ENCODE measurements at regions not wholly inside any gene's neighbourhood (a gene's known extent, or its start where the extent isn't known, plus 50 kb on each side); places are given as distances from the start of the nearest gene placed in this dataset.
"Not testable (repeated sequence)": the region's sequence is repeated elsewhere in the genome, so short reads cannot be mapped to it uniquely, and the experiment has no call there.

DNA sequence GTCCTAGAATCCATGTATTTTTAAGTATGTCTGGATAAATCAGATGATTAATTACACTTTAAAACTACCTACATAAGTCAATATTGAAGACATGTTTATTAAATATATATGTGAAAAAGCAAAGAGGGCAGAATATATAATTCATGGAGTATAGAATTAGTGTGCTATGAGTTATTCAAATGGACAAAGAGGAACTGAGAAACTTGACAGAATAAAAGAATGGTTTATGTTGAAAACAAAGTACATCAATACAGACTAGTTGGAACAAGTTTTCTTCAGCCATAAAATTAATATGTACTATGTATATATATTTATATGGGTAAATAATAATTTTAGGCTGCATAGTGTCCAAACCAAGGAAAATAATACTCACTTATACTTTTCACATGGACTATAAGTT lies 173.5 kb downstream of the NPFFR2 start:
- Histone ChIP-seq H3K36me3 (ENCODE audit: control insufficient read depth in 2 of 2, insufficient read depth in 2 of 2, low read length in 1 of 2) (no peaks in the 10 kb centered on the region), H3K4me3 (ENCODE audit: low read length in 2 of 2) (no peak overlapping the region), H3K4me1 (ENCODE audit: control insufficient read depth in 2 of 2, insufficient read depth in 2 of 2, low read length in 2 of 2) (no peaks in the 10 kb centered on the region), H3K27ac (ENCODE audit: low read depth in 1 of 2, low read length in 1 of 2) (no peak overlapping the region), H3K27me3 (ENCODE audit: control insufficient read depth in 2 of 2, insufficient read depth in 1 of 2, low read length in 1 of 2) (no peaks in the 10 kb centered on the region), H3K9me3 (ENCODE audit: control insufficient read depth in 2 of 2, insufficient read depth in 1 of 2, low read length in 1 of 2) (no peaks in the 10 kb centered on the region)
- DNase-seq (ENCODE audit: low read depth in 6 of 9, low spot score in 9 of 9) = no peak

DNA sequence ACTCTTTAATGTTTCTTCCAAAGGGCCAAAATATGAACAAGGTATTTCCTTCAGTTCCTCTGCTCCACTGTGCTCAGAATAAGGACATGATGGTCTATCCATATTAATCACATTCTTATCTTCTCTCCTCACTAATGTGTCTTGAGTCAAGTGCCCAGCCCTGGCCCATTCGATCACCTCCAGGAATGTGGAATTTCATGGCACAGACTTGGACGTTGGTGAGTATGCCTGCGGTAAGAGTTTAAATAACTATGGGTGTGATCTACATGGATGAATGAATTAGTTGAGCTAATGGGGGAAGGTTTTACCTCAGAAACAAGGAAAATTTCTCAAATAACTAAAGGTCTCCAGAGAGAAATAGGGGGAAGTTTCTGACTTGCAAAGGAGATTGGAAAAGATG lies 174.0 kb downstream of the NPFFR2 start:
- no peaks in the 10 kb centered on the region for H3K27me3 ChIP-seq (ENCODE audit: control insufficient read depth in 2 of 2, insufficient read depth in 1 of 2, low read length in 1 of 2)
- H3K9me3 ChIP-seq (ENCODE audit: control insufficient read depth in 2 of 2, insufficient read depth in 1 of 2, low read length in 1 of 2) = no peaks in the 10 kb centered on the region
- WGBS = 91% methylated on average over 3 of the region's 3 CpGs
- H3K36me3 ChIP-seq (ENCODE audit: control insufficient read depth in 2 of 2, insufficient read depth in 2 of 2, low read length in 1 of 2) = no peaks in the 10 kb centered on the region
- H3K4me3 ChIP-seq (ENCODE audit: low read length in 2 of 2) = no peak overlapping the region
- no peak overlapping the region for H3K27ac ChIP-seq (ENCODE audit: low read depth in 1 of 2, low read length in 1 of 2)
- no peaks in the 10 kb centered on the region for H3K4me1 ChIP-seq (ENCODE audit: control insufficient read depth in 2 of 2, insufficient read depth in 2 of 2, low read length in 2 of 2)
- no peak for DNase-seq (ENCODE audit: low read depth in 6 of 9, low spot score in 9 of 9)

DNA sequence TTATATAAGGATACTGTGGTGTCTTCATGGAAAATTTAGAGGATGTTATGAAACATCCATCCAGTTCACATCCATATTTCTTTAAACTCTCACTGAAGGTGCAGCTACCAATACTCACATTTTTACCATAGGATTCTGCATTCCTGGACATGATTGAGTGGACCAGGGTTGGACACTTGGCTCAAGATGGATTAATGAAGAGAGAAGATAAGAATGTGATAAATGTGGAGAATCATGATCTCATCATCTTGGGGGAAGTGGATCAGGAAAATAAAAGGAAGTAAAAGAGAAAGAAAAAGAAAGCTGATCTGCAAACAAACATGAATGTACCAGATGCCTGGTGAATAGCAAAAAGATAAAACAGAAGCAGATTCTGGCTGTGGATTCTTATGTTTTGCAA lies 175.4 kb downstream of the NPFFR2 start:
- Histone ChIP-seq H3K27me3 (ENCODE audit: control insufficient read depth in 2 of 2, insufficient read depth in 1 of 2, low read length in 1 of 2) (no peaks in the 10 kb centered on the region), H3K4me3 (ENCODE audit: low read length in 2 of 2) (no peak overlapping the region), H3K4me1 (ENCODE audit: control insufficient read depth in 2 of 2, insufficient read depth in 2 of 2, low read length in 2 of 2) (no peaks in the 10 kb centered on the region), H3K9me3 (ENCODE audit: control insufficient read depth in 2 of 2, insufficient read depth in 1 of 2, low read length in 1 of 2) (no peaks in the 10 kb centered on the region), H3K36me3 (ENCODE audit: control insufficient read depth in 2 of 2, insufficient read depth in 2 of 2, low read length in 1 of 2) (no peaks in the 10 kb centered on the region), H3K27ac (ENCODE audit: low read depth in 1 of 2, low read length in 1 of 2) (no peak overlapping the region)
- DNase-seq (ENCODE audit: low read depth in 6 of 9, low spot score in 9 of 9) = no peak

DNA sequence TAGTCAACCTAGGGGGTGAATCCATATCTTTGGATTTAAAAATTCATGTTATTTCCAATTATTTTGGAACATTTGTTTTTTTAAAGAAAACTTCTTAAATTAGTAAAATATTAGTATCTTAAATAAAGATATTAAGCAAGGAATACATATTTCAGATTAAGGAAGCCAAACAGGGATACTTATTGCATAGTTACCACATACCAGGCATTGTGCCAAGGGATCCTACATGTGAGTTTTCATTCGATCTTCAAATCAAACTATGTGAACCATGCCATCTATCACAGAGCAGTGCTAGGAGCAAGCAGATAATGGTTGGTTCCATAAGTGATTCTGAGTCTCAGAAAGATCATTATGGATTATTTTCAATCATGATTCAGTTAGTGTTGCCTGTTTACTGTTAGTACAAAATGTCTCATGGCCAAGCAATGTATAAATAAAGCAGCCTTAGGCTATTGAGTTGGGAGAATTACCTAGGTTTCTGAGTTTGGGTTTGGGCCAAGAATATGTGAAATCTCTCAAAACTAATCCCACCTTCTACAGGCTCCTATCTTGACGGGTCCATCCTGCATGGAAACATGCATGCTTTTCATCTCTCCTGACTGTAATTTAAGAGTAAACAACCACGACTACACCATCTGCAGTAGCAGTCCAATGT lies 176.7 kb downstream of the NPFFR2 start:
- Histone ChIP-seq H3K27ac (ENCODE audit: low read depth in 1 of 2, low read length in 1 of 2) (no peak overlapping the region), H3K9me3 (ENCODE audit: control insufficient read depth in 2 of 2, insufficient read depth in 1 of 2, low read length in 1 of 2) (peaks cover 0 to 3% of the 10 kb centered on the region in 2 donors), H3K36me3 (ENCODE audit: control insufficient read depth in 2 of 2, insufficient read depth in 2 of 2, low read length in 1 of 2) (no peaks in the 10 kb centered on the region), H3K4me1 (ENCODE audit: control insufficient read depth in 2 of 2, insufficient read depth in 2 of 2, low read length in 2 of 2) (no peaks in the 10 kb centered on the region), H3K27me3 (ENCODE audit: control insufficient read depth in 2 of 2, insufficient read depth in 1 of 2, low read length in 1 of 2) (no peaks in the 10 kb centered on the region), H3K4me3 (ENCODE audit: low read length in 2 of 2) (no peak overlapping the region)
- DNase-seq (ENCODE audit: low read depth in 6 of 9, low spot score in 9 of 9) = no peak
- 76% methylated on average over 3 of the region's 3 CpGs for WGBS

DNA sequence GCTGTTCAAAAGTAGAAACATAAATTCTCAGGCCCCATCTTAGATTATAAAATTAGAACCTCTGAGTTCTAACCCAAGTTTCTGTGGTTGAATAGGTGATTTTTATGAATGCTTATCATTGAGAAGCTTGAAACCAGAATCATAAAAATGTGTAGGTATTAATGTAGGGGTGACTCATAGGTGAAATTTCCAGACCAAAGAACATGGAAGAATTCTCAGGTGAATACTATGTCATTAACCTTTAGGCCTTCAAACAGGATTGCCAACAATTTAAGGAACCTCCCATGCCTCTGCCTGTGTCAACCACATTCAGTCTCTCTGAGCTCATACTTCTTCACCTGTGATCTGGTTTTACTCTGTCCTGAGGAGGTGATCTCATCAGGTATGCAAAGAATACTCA lies 177.8 kb downstream of the NPFFR2 start:
- Histone ChIP-seq H3K4me1 (ENCODE audit: control insufficient read depth in 2 of 2, insufficient read depth in 2 of 2, low read length in 2 of 2) (no peaks in the 10 kb centered on the region), H3K9me3 (ENCODE audit: control insufficient read depth in 2 of 2, insufficient read depth in 1 of 2, low read length in 1 of 2) (peaks cover 0 to 3% of the 10 kb centered on the region in 2 donors), H3K27ac (ENCODE audit: low read depth in 1 of 2, low read length in 1 of 2) (no peak overlapping the region), H3K27me3 (ENCODE audit: control insufficient read depth in 2 of 2, insufficient read depth in 1 of 2, low read length in 1 of 2) (no peaks in the 10 kb centered on the region), H3K36me3 (ENCODE audit: control insufficient read depth in 2 of 2, insufficient read depth in 2 of 2, low read length in 1 of 2) (no peaks in the 10 kb centered on the region), H3K4me3 (ENCODE audit: low read length in 2 of 2) (no peak overlapping the region)
- DNase-seq (ENCODE audit: low read depth in 6 of 9, low spot score in 9 of 9) = no peak

DNA sequence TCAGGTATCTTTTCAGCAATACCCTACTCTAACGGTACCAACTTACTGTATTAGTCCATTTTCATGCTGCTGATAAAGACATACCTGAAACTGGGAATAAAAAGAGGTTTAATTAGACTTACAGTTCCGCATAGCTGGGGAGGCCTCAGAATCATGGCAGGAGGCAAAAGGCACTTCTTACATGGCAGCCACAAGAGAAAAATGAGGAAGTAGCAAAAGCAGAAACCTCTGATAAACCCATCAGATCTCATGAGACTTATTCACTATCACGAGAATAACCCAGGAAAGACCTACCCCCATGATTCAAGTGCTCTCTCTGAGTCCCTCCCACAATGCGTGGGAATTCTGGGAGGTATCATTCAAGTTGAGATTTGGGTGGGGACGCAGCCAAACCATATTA lies 182.0 kb downstream of the NPFFR2 start:
- peaks cover 0 to 23% of the 10 kb centered on the region in 2 donors for H3K9me3 ChIP-seq (ENCODE audit: control insufficient read depth in 2 of 2, insufficient read depth in 1 of 2, low read length in 1 of 2)
- H3K27ac ChIP-seq (ENCODE audit: low read depth in 1 of 2, low read length in 1 of 2); DNase-seq (ENCODE audit: low read depth in 6 of 9, low spot score in 9 of 9); H3K27me3 ChIP-seq (ENCODE audit: control insufficient read depth in 2 of 2, insufficient read depth in 1 of 2, low read length in 1 of 2); H3K36me3 ChIP-seq (ENCODE audit: control insufficient read depth in 2 of 2, insufficient read depth in 2 of 2, low read length in 1 of 2); H3K4me3 ChIP-seq (ENCODE audit: low read length in 2 of 2); H3K4me1 ChIP-seq (ENCODE audit: control insufficient read depth in 2 of 2, insufficient read depth in 2 of 2, low read length in 2 of 2): not testable (repeated sequence)
- WGBS = 91% methylated on average over 5 of the region's 5 CpGs

DNA sequence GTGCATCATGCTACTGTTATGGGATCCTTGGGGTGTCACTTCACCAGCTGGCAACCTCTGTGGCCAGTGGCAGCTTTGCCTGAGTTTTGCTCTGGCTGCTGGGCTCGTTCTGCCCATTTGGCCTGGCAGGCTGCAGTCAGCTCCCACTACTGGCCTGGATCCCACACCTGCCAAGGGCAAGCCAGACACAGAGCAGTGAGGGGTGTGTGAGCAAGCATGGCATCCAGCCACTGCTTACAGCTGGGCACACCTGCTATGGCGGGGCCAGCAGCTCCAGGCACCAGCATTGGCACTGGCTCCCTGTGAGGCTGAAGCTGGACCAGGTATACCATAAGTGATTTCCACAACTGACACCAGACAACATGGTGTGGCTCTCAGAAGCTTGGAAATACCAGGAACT lies 183.4 kb downstream of the NPFFR2 start:
- H3K27me3 ChIP-seq (ENCODE audit: control insufficient read depth in 2 of 2, insufficient read depth in 1 of 2, low read length in 1 of 2) = no peaks in the 10 kb centered on the region
- peaks cover 0 to 23% of the 10 kb centered on the region in 2 donors for H3K9me3 ChIP-seq (ENCODE audit: control insufficient read depth in 2 of 2, insufficient read depth in 1 of 2, low read length in 1 of 2)
- no peaks in the 10 kb centered on the region for H3K4me1 ChIP-seq (ENCODE audit: control insufficient read depth in 2 of 2, insufficient read depth in 2 of 2, low read length in 2 of 2)
- 84% methylated on average over 2 of the region's 2 CpGs for WGBS
- no peaks in the 10 kb centered on the region for H3K36me3 ChIP-seq (ENCODE audit: control insufficient read depth in 2 of 2, insufficient read depth in 2 of 2, low read length in 1 of 2)
- DNase-seq (ENCODE audit: low read depth in 6 of 9, low spot score in 9 of 9) = no peak
- H3K27ac ChIP-seq (ENCODE audit: low read depth in 1 of 2, low read length in 1 of 2) = no peak overlapping the region
- no peak overlapping the region for H3K4me3 ChIP-seq (ENCODE audit: low read length in 2 of 2)

DNA sequence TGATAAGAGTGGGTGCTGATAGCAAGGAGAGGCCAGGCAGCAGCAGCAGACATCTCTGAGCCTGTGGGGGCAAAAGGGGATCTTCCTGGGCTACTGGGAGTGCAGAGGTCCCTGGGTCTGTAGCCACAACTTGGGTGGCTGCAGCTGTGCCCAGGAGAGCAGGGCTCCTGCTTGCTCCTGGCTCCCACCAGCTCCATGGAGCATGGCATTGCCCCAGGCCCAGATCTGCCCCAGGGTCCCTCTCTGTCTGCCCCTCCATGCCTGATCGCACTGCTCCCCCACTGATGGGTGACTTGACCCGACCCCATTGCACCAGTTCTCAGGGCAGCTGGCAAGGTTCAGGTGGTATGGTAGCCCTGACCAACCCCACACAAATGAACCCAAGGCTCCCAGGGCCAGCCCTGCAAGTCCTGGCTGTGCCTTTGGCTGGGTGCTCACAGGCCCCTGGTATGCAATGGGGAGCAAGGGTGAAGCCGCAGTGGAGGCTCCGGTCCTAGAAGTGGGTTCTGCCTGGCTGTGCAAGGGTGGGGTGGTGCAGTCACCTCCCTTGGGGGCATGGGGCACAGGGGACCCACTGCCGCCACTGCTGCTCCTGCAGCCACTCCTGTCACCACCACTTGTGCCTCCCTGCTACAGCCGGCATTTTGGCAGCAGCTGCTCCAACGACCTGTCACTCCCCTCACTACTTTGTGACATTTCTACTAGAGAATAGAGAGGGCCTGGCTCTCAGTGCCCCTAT lies 184.9 kb downstream of the NPFFR2 start:
- no peaks in the 10 kb centered on the region for H3K27me3 ChIP-seq (ENCODE audit: control insufficient read depth in 2 of 2, insufficient read depth in 1 of 2, low read length in 1 of 2)
- H3K4me1 ChIP-seq (ENCODE audit: control insufficient read depth in 2 of 2, insufficient read depth in 2 of 2, low read length in 2 of 2) = no peaks in the 10 kb centered on the region
- DNase-seq (ENCODE audit: low read depth in 6 of 9, low spot score in 9 of 9) = no peak
- no peaks in the 10 kb centered on the region for H3K36me3 ChIP-seq (ENCODE audit: control insufficient read depth in 2 of 2, insufficient read depth in 2 of 2, low read length in 1 of 2)
- no peak overlapping the region for H3K27ac ChIP-seq (ENCODE audit: low read depth in 1 of 2, low read length in 1 of 2)
- no peak overlapping the region for H3K4me3 ChIP-seq (ENCODE audit: low read length in 2 of 2)
- peaks cover 0 to 23% of the 10 kb centered on the region in 2 donors for H3K9me3 ChIP-seq (ENCODE audit: control insufficient read depth in 2 of 2, insufficient read depth in 1 of 2, low read length in 1 of 2)
- WGBS = 96% methylated on average over 7 of the region's 7 CpGs

DNA sequence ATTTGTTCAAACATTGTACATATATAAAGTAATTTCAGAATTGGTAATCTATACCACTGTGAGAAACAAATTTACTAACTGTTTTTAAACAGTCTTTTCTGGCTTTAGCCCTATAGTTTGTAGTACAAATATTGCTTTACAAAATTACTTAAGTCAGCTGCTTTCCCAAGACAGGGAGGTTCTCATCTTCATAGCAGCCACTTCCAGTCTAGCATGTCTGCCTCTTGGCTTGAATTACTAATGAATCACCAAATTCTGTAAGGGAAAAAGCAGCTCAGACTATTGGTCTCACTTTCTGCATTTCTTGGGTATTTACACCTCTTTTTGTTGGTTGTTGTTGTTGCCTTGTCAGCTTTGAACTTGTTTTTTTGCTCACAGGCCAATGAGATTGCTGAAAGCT lies 187.2 kb downstream of the NPFFR2 start:
- DNase-seq (ENCODE audit: low read depth in 6 of 9, low spot score in 9 of 9) = peak in 1 of 9 donors; percentile 1
- no peaks in the 10 kb centered on the region for H3K36me3 ChIP-seq (ENCODE audit: control insufficient read depth in 2 of 2, insufficient read depth in 2 of 2, low read length in 1 of 2)
- H3K4me3 ChIP-seq (ENCODE audit: low read length in 2 of 2) = no peak overlapping the region
- H3K4me1 ChIP-seq (ENCODE audit: control insufficient read depth in 2 of 2, insufficient read depth in 2 of 2, low read length in 2 of 2) = no peaks in the 10 kb centered on the region
- peaks cover 0 to 20% of the 10 kb centered on the region in 2 donors for H3K9me3 ChIP-seq (ENCODE audit: control insufficient read depth in 2 of 2, insufficient read depth in 1 of 2, low read length in 1 of 2)
- H3K27ac ChIP-seq (ENCODE audit: low read depth in 1 of 2, low read length in 1 of 2) = no peak overlapping the region
- H3K27me3 ChIP-seq (ENCODE audit: control insufficient read depth in 2 of 2, insufficient read depth in 1 of 2, low read length in 1 of 2) = no peaks in the 10 kb centered on the region
